ENCODE measurements at regions not wholly inside any gene's neighbourhood (a gene's known extent, or its start where the extent isn't known, plus 50 kb on each side); places are given as distances from the start of the nearest gene placed in this dataset.

DNA sequence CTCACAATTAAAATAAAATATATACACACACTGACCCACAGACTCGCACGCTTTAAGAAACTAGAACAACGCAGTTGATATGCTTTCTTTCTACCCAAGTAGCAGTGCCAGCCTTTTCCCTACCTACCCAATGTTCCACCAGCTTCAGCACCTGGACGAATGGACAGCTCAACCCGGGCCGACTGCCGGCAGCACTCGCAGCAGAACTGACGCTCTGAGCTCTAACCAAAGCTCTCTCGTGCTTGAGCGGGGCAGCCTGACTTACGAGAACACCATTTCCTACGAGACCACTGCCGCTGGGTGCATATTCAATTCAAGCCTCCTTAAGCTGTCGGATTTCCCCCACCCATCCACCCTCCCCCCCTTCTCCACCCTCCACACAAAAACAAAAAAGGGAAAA is 127.4 kb upstream of the DPYD start:
- TF ChIP-seq EP300 (IDR thresholded peaks at IDR 0.05) = no peak
- TF ChIP-seq, protein P1, sequence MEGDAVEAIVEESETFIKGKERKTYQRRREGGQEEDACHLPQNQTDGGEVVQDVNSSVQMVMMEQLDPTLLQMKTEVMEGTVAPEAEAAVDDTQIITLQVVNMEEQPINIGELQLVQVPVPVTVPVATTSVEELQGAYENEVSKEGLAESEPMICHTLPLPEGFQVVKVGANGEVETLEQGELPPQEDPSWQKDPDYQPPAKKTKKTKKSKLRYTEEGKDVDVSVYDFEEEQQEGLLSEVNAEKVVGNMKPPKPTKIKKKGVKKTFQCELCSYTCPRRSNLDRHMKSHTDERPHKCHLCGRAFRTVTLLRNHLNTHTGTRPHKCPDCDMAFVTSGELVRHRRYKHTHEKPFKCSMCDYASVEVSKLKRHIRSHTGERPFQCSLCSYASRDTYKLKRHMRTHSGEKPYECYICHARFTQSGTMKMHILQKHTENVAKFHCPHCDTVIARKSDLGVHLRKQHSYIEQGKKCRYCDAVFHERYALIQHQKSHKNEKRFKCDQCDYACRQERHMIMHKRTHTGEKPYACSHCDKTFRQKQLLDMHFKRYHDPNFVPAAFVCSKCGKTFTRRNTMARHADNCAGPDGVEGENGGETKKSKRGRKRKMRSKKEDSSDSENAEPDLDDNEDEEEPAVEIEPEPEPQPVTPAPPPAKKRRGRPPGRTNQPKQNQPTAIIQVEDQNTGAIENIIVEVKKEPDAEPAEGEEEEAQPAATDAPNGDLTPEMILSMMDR (IDR thresholded peaks at IDR 0.05) = no peak
- TF ChIP-seq POLR2A (IDR thresholded peaks at IDR 0.05) = no peak

All from ovary (tissue), 3 donors.